Heart left ventricle (tissue), 16 donors: ENCODE measurements at regions not wholly inside any gene's neighbourhood (a gene's known extent, or its start where the extent isn't known, plus 50 kb on each side); places are given as distances from the start of the nearest gene placed in this dataset.

Source experiments
- ATAC-seq, 4 donors: fragments of 200-7000 bp; cut with Tn5 transposase; one replicate each; pipeline ENCODE4 v1.9.1; 2020 to 2022; ENCODE audit warnings: moderate library complexity in 4 of 4, mild to moderate bottlenecking in 3 of 4, moderate number of reproducible peaks in 1 of 4
- DNase-seq, 5 donors: peaks; one replicate each; pipeline ENCODE4 v3.0.0-alpha.2; 2020
- H3K27ac ChIP-seq, 12 donors: fragments of 200-600 bp; sonication (generic) in 4 of 12; one replicate each; pipeline versions ENCODE4 v1.5.0 to v1.8.0; 2016 to 2022; ENCODE audit warnings: mild to moderate bottlenecking in 2 of 12
- H3K27me3 ChIP-seq, 9 donors: fragments of 200-600 bp; sonication (generic) in 2 of 9; one replicate each; pipeline versions ENCODE4 v1.5.1 to v1.8.0; 2016 to 2022; ENCODE audit warnings: mild to moderate bottlenecking in 3 of 9
- H3K36me3 ChIP-seq, 9 donors: fragments of 200-600 bp; sonication (generic) in 2 of 9; one replicate each; pipeline versions ENCODE4 v1.5.0 to v1.8.0; 2018 to 2022; ENCODE audit warnings: mild to moderate bottlenecking in 2 of 9
- H3K4me1 ChIP-seq, 12 donors: fragments of 200-600 bp; sonication (generic) in 4 of 12; one replicate each; pipeline versions ENCODE4 v1.5.0 to v1.8.0; 2016 to 2022; ENCODE audit warnings: mild to moderate bottlenecking in 3 of 12
- H3K4me3 ChIP-seq, 12 donors: fragments of 200-600 bp; sonication (generic) in 4 of 12; one replicate each; pipeline versions ENCODE4 v1.5.0 to v1.8.0; 2017 to 2022; ENCODE audit warnings: mild to moderate bottlenecking in 9 of 12, moderate library complexity in 4 of 12
- H3K9me3 ChIP-seq, 12 donors: fragments of 200-600 bp; sonication (generic) in 4 of 12; one replicate each; pipeline versions ENCODE4 v1.5.0 to v1.8.0; 2016 to 2022; ENCODE audit warnings: mild to moderate bottlenecking in 1 of 12
- POLR2A ChIP-seq, 2 donors: fragments of 450-650 bp; IDR thresholded peaks; one replicate each; pipeline ENCODE4 v1.6.1; 2017; ENCODE audit warnings: antibody characterized with exemption in 2 of 2, mild to moderate bottlenecking in 2 of 2, moderate library complexity in 2 of 2
- WGBS, 4 donors: extraction: QIAGEN DNeasy Blood & Tissue Kit in 2 of 4; methylation state at CpG; one replicate each; pipeline versions ENCODE4 v1.1.5 to v1.1.7; 2013 to 2018; 5-methylcytosine and 5-hydroxymethylcytosine counted together
- intact Hi-C, 10 donors: fragments of 100-400 bp; cut with DNase I; formaldehyde crosslinking; loops; one replicate each; pipeline versions ENCODE4 v1.11.1 to v1.14.2; 2022
- TF ChIP-seq, protein P1 (sequence below), 12 donors: fragments of 200-600 bp; sonication (generic) in 4 of 12; IDR thresholded peaks; one replicate each; pipeline versions ENCODE4 v1.5.0 to v1.8.0; 2018 to 2022; ENCODE audit warnings: antibody characterized with exemption in 12 of 12, mild to moderate bottlenecking in 5 of 12
- donor health status: ischemic (EF 13 %, LVEDD 7.1; RV severe dilation, severe dysfunction).
- donor health status: healthy with polysubstance abuse.
- donor health status: DM: no; HTN: yes; CAD: no.
- donor health status: DM: no; HTN: no; CAD: no.
- donor health status: ischemic (EF 25% LVEDD 6.9; RV normal size, moderate dysfunction).
- donor health status: ischemic (EF 25% LVEDD 5.7; RV mildly dilated, moderate dysfunction).
- donor health status: healthy.
- donor health status: DM: yes; HTN: yes; CAD: no.
- donor health status: ischemic (EF 35%, LVEDD 5.7; RV mildly dilated, moderate dysfunction).
- donor health status: nonischemic (EF 11% LVEDD 7.7; RV severe dilation, severe dysfunction).
- donor health status: DM: yes; HTN: yes; CAD: no.
- donor health status: PGD.
- donor health status: ischemic (EF 29% LVEDD 5.4; RV normal size, mild dysfunction).
- donor health status: nonischemic (EF 23%, LVEDD 6.1; RV moderate dilation, normal function).

GRCh38 chr18:22566703-22567420, 149.1 kb upstream of the CTAGE1 start:
- peaks cover 0 to 10% (median 4%) of the 10 kb centered on the region in 12 donors for H3K4me1 ChIP-seq
- peak in 1 of 4 donors; percentile 47 for ATAC-seq
- no peak overlapping the region for H3K4me3 ChIP-seq
- intact Hi-C loops: loop anchor here (5.0 to 10.0 kb wide), 9 partner anchors 138 to 670 kb away; no protein-coding TSS in a partner anchor
- no peaks in the 10 kb centered on the region for H3K9me3 ChIP-seq
- peaks cover 0 to 5% (median 0%) of the 10 kb centered on the region in 9 donors for H3K27me3 ChIP-seq
- DNase-seq: no peak
- no peaks in the 10 kb centered on the region for H3K36me3 ChIP-seq
- no peak for TF ChIP-seq POLR2A (IDR thresholded peaks at IDR 0.05)
- TF ChIP-seq, protein P1, sequence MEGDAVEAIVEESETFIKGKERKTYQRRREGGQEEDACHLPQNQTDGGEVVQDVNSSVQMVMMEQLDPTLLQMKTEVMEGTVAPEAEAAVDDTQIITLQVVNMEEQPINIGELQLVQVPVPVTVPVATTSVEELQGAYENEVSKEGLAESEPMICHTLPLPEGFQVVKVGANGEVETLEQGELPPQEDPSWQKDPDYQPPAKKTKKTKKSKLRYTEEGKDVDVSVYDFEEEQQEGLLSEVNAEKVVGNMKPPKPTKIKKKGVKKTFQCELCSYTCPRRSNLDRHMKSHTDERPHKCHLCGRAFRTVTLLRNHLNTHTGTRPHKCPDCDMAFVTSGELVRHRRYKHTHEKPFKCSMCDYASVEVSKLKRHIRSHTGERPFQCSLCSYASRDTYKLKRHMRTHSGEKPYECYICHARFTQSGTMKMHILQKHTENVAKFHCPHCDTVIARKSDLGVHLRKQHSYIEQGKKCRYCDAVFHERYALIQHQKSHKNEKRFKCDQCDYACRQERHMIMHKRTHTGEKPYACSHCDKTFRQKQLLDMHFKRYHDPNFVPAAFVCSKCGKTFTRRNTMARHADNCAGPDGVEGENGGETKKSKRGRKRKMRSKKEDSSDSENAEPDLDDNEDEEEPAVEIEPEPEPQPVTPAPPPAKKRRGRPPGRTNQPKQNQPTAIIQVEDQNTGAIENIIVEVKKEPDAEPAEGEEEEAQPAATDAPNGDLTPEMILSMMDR (IDR thresholded peaks at IDR 0.05): no peak
- WGBS, 4 donors: 46 to 50% (median 47%) methylated on average over 3 of the region's 3 CpGs
- no peak overlapping the region for H3K27ac ChIP-seq

DNA sequence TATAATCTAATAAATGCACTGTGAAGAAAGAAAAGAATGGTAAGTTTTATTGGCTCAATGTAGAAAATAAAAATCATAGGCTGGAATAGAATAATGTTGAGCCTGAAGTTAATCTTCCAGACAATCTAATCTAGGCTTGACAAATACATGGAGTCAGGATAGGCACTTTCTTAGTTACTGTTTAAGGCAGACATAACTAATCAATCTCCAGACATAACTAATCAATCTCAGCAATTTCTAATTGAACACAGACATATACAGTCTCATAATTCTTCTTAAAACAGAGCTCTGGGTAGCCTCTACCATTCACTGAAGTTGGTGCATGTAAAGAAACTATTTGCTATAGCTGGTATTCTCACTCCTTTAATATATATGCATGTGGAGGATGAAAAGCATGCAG, 150.1 kb upstream of the CTAGE1 start:
- DNase-seq (no peak), ATAC-seq (no peak)
- Histone ChIP-seq H3K27ac (no peak overlapping the region), H3K36me3 (no peaks in the 10 kb centered on the region), H3K27me3 (no peaks in the 10 kb centered on the region), H3K9me3 (no peaks in the 10 kb centered on the region), H3K4me3 (no peak overlapping the region), H3K4me1 (peaks cover 0 to 10% (median 4%) of the 10 kb centered on the region in 12 donors)
- intact Hi-C loops: loop anchor here (5.0 to 10.0 kb wide), 9 partner anchors 137 to 670 kb away; no protein-coding TSS in a partner anchor
- TF ChIP-seq POLR2A (IDR thresholded peaks at IDR 0.05): no peak
- TF ChIP-seq, protein P1 (IDR thresholded peaks at IDR 0.05): no peak

DNA sequence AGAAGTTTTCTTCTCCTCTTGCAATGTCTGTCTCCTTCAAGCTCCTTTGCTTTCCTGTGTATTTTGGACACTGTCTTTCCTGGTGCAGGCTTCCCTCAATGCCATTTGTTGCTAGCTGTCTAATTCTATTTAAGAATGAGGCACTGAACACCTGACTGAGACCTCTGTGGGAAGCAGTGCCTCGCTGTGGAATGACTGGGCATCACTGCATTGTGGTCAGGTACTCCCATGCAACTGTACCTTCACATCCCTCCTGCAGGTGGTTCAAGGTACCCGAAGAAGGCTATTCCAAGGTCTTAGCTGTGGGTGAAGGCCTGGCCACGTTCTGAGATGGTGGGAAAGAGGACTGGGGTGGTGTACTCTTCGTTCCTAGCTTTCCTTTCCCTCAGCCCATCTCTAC, 152.8 kb upstream of the CTAGE1 start:
- Histone ChIP-seq H3K4me3 (no peak overlapping the region), H3K27me3 (no peaks in the 10 kb centered on the region), H3K4me1 (peaks cover 0 to 4% (median 0%) of the 10 kb centered on the region in 12 donors), H3K36me3 (no peaks in the 10 kb centered on the region), H3K9me3 (no peaks in the 10 kb centered on the region), H3K27ac (no peak overlapping the region)
- WGBS, 4 donors: 85 to 94% (median 88%) methylated on average over 4 of the region's 4 CpGs
- ATAC-seq (no peak), DNase-seq (no peak)
- no peak for TF ChIP-seq POLR2A (IDR thresholded peaks at IDR 0.05)
- TF ChIP-seq, protein P1 (IDR thresholded peaks at IDR 0.05): no peak
- intact Hi-C loops: loop anchor here in 2 of 10 donors (10.0 kb wide), 3 partner anchors 124 to 414 kb away; no protein-coding TSS in a partner anchor

DNA sequence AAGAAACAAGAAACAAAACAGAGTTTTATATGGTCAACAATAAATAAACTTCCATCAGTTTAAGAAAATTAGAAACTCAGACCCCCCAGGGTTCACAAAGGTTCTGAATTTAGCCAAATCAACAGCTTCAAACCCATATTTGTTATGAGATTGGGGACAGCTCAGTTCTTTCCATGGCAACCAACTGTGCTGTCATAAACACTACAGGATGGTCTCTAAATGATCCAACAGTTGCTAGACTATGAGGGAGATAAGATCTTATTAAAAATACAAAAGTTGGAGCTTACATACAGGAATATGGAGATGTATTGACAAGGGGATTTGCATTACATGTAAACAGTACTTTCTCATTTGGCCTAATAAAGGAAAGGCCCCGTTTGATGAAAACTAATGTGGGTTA, 154.6 kb upstream of the CTAGE1 start:
- no peak for TF ChIP-seq POLR2A (IDR thresholded peaks at IDR 0.05)
- TF ChIP-seq, protein P1 (IDR thresholded peaks at IDR 0.05): no peak
- H3K4me1 ChIP-seq: peaks cover 0 to 1% (median 0%) of the 10 kb centered on the region in 12 donors
- no peaks in the 10 kb centered on the region for H3K27me3 ChIP-seq
- DNase-seq (no peak), ATAC-seq (no peak)
- intact Hi-C loops: loop anchor here in 2 of 10 donors (10.0 kb wide), 3 partner anchors 122 to 412 kb away; no protein-coding TSS in a partner anchor
- H3K27ac ChIP-seq: no peak overlapping the region
- 46 to 66% (median 55%) methylated on average over 1 of the region's 1 CpG for WGBS, 4 donors
- no peak overlapping the region for H3K4me3 ChIP-seq
- H3K9me3 ChIP-seq: no peaks in the 10 kb centered on the region
- H3K36me3 ChIP-seq: no peaks in the 10 kb centered on the region
